NCI-H2227 treated with DMSO at 0.1 percent for 48 hours (cell line): ENCODE measurements at regions not wholly inside any gene's neighbourhood (a gene's known extent, or its start where the extent isn't known, plus 50 kb on each side); places are given as distances from the start of the nearest gene placed in this dataset.
"Not testable (repeated sequence)": the region's sequence is repeated elsewhere in the genome, so short reads cannot be mapped to it uniquely, and the experiment has no call there.

ENCODE experiments used
- DNase-seq: peaks from one replicate; lab custom pipeline; 2025; lab: John Stamatoyannopoulos, UW

GRCh38 chr17:5747964-5748363 is 163.7 kb upstream of the NLRP1 start:
- no peak for DNase-seq

- no peak for DNase-seq
These were observed 169.1 kb upstream of the NLRP1 start for GRCh38 chr17:5753421-5753820.

GRCh38 chr17:5757314-5757907 is 173.1 kb upstream of the NLRP1 start:
- no peak for DNase-seq

- no peak for DNase-seq
These were observed 174.3 kb upstream of the NLRP1 start for GRCh38 chr17:5758651-5759050.

DNA sequence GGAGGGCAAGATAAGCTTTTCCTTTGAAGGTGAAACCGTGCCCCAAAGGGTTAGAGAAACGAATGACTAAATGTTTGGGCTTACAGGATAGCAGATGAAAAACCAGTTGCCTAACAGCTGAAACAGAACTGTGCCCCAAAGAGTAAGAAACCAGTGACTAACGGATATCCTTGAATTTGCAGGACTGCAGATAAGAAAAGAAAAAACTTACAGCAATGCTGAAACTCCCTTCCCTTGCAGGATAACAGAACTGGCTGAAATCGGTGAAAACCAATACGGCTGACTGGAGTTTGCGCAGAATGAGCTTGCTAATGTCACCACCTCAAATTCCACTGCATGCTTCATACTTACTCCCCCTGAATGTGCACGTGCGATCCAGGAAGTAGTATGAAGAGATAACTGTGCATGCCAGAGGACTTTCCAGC is 175.2 kb upstream of the NLRP1 start:
- DNase-seq = no peak

GRCh38 chr17:5762191-5762590 is 177.9 kb upstream of the NLRP1 start:
- no peak for DNase-seq

DNA sequence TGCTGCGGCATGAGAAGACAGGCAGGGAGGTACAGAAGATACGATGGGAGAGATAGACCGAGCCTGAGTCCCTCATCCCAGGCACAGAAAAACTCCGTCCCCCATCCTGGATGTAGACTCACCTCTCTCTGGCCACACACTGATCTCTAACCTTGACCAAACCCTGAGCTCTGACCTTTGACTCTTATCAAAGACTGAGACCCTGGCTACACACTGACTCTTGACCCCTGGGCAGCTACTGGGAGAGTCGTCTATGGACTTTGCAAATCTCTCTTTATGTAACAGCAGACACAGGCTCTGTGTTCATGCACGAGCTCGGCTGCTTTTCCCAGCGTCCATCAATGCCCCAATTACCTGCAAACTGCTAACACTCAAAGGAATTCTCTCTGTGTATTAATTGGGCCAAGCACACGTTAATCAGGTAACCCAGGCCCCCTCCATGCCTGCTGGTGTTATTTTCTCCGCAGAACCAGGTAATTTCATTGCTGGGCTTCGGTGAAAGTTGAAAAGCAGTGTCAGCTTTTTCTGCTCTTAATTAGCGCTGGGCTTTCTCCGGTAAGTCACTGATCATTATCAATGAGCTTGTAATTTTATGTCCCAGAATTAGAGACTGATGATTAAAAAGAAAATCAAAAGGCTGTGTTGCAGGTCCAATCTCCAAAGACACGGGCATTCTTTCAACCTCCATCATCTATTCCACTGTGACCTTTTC is 179.4 kb upstream of the NLRP1 start:
- no peak for DNase-seq

DNA sequence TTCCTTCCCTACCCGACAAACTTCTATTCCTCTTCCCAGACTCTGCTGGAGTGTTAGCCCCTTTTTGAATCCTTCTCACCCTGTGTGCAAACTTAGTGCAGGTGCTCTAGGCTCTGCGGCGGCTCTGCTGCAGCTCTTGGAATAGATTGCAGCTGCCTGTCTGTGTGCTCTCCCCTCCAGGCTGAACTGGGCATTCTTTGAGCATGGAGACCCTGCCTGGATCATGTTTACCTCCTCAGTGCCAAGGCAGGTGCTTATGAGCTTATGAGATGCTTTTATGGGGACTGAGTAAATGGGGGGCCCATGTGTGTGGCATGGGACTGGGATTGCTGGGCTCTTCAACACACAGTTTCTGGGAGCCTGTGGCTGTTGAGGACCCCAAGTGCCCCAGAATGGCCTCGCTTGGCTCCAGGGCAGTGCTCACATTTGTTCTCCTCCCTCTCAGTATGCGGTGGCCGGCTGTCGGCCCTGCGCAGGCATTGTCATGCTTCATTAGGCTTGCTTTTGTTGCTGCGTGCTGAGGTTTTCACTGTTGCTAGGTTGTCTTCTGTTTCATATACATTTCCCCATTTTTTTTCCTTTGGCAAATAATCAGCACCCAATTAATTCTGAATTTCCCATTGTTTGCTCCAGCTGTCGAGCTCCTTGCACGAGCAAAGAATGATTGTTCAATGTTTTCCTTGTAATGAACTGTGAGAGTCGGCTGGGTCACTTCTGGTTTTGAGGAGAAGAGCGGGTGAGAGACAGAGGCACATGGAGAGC is 185.5 kb upstream of the NLRP1 start:
- DNase-seq = peak; percentile 22

GRCh38 chr17:5770441-5771270 is 186.3 kb upstream of the NLRP1 start:
- peak; percentile 3 for DNase-seq

- not testable (repeated sequence) for DNase-seq
These were observed 186.9 kb upstream of the NLRP1 start for GRCh38 chr17:5771271-5771577.

DNA sequence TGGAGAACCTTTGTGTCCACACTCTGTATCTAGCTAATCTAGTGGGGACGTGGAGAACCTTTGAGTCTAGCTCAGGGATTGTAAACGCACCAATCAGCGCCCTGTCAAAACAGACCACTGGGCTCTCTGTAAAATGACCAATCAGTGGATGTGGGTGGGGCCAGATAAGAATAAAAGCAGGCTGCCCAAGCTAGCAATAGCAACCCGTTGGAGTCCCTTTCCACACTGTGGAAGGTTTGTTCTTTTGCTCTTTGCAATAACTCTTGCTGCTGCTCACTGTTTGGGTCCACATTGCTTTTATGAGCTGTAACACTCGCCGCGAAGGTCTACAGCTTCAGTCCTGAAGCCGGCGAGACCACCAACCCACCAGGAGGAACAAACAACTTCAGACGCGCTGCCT is 187.7 kb upstream of the NLRP1 start:
- not testable (repeated sequence) for DNase-seq

GRCh38 chr17:5772720-5773119 is 188.4 kb upstream of the NLRP1 start:
- DNase-seq = no peak

DNA sequence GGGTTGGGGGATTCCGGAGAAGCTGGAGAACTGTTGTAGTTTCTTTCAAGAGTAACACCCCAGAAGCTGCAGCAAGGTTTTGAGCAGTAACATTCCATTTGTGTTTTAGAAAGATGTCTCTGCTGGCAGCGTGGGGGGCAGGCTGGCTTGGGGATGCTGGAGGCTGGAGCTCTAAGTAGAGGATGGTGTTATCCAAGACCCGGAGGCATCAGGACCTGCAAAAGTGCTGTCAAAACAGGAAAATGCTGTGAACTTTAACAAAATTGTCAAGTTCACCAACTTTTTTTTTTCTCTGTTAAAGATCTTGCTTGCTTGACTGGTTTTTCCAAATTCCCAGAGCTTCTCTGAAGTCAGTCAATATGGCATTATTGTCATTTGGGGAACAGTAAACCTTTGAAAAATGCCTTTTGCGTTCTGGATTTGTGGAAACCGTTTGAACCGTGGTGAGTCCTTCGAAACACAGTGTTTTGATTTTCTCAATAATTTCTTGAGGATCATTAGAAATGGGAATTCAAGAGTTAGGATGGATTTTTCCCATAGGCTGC is 189.6 kb upstream of the NLRP1 start:
- DNase-seq = no peak

DNA sequence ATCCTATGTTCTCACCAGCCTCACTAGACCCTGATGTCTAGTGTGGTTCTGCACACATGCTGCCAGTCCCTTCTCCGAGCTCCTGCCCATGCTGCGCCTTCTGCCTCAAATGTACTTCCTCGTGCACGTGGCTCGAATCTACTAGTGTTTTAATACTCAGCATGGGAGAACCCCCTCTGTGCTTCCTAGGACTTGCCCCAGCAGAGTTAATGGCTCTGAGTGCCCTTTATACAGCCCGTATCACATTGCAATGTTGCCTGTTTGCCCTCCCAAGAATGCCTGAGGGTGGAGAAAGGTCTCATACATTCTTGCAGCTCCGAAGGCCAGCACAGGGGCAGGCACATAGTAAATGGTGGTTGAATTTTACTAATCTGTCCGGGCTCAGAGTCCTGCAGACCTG is 190.8 kb upstream of the NLRP1 start:
- no peak for DNase-seq

GRCh38 chr17:5780476-5780875 is 196.2 kb upstream of the NLRP1 start:
- DNase-seq = no peak

DNA sequence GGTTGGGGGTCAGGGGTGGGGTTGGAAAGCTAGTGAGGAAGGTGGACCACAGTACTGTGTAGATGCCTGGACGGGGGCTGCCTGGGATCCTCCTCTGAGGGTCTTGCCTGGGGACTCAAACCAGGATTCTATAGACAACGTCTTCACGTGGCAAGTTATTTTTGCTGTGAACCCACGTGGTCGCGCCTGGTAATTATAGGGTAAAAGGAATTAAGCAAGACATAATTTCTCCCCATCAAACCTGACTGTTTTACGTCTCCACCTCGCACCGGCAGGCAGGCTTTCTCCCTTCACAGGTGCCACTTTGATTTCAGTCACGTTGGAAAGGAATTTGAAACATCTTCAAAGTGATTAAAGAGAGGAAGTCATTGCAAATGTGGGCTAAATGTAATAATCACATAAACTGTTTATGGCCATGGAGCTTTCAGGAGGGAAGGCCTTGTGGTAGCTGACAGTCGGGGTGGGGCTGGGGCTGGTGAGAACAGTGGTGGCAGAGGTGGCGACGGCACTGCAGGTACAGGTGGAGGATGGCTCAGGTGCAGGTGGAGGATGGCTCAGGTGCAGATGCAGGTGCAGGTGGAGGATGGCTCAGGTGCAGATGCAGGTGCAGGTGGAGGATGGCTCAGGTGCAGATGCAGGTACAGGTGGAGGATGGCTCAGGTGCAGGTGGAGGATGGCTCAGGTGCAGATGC is 197.1 kb upstream of the NLRP1 start:
- DNase-seq = no peak

DNA sequence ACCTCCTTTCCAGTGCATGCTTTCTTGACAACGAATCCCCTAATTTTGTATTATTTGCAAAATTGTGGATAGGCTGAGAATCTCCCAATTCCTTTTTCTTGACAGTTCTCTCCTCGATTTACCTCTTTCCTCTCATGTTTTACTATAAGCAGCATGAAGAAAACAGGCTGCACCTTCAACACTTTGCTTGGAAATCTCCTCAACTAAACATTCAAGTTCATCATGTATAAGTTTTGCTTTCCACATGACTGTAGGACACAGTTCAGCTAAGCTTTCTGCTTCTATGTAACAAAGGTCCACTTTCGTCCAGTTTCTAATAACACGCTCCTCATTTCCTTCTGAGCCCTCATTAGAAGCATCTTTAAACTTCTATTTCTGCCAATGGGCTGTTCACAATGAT is 199.0 kb upstream of the NLRP1 start:
- DNase-seq = no peak

DNA sequence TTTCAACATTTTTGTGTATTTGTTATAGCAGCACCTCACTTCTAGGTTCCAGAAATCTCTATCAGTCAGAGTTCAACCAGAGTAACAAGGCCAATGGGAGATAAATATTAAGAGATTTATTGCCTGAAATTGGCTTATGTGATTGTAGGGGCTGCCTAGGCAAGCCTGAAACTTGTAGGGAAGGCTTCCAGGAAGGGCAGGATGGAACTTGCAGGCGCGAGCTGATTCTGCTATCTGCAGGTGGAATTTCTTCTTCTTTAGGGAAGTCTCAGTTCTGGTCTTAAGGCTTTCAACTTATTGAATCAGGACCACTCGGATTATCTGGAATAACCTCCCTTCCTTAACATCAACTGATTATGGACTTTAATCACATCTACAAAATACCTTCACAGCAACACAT is 199.5 kb upstream of the NLRP1 start:
- DNase-seq = no peak

GRCh38 chr17:5784791-5785190 is 200.5 kb upstream of the NLRP1 start:
- no peak for DNase-seq

DNA sequence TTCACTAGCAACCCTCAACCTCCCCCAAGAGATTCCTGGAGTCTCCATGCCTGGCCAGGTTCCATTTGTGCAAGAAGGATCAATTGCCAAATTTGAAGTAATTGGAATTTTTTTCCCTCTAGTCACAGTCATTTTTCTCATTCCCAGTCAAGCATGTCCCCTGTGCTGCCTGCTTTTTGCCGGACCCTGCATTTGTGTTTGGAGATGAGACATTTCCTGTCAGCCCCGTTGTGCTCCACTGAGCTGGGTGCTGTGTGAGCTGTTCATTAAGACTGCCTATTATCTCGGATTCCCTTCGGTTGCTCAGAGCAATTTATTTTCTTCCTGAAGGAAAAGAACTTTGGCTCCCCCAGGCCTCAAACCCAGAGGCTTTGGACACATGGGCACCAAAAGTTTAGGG is 201.0 kb upstream of the NLRP1 start:
- DNase-seq = no peak

GRCh38 chr17:5785867-5786509 is 201.7 kb upstream of the NLRP1 start:
- DNase-seq = no peak
